ENCODE measurements at regions not wholly inside any gene's neighbourhood (a gene's known extent, or its start where the extent isn't known, plus 50 kb on each side); places are given as distances from the start of the nearest gene placed in this dataset.

GRCh38 chr18:57234346-57234745 is 87.5 kb downstream of the BOD1L2 start:
- TF ChIP-seq CTCF (IDR thresholded peaks at IDR 0.05; ENCODE audit: insufficient read depth, low read depth, low read length) (no peak), EZH2 (IDR thresholded peaks at IDR 0.05; ENCODE audit: insufficient read depth, low read length) (no peak)
